ENCODE measurements at regions not wholly inside any gene's neighbourhood (a gene's known extent, or its start where the extent isn't known, plus 50 kb on each side); places are given as distances from the start of the nearest gene placed in this dataset.

DNA sequence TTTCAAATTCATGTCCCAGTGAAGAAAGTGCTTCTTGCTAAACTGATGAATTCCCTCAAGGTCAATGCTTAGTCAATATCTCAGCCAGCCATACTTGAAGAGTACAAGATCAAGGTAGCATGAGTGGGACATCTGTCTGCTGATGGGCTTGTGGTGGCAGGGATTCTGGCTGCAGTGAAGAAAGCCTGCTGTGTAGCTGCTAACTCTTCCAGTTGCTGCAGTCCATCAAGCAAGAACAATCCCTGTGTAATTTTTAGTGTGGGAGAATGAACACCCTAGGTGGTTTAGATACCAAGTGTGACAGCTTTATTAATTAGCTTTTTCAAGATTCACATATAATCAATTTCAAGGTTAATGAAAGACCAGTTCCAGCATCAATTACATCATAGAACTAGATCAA is 443.9 kb downstream of the TAF11L14 start:
- TF ChIP-seq, protein P1, sequence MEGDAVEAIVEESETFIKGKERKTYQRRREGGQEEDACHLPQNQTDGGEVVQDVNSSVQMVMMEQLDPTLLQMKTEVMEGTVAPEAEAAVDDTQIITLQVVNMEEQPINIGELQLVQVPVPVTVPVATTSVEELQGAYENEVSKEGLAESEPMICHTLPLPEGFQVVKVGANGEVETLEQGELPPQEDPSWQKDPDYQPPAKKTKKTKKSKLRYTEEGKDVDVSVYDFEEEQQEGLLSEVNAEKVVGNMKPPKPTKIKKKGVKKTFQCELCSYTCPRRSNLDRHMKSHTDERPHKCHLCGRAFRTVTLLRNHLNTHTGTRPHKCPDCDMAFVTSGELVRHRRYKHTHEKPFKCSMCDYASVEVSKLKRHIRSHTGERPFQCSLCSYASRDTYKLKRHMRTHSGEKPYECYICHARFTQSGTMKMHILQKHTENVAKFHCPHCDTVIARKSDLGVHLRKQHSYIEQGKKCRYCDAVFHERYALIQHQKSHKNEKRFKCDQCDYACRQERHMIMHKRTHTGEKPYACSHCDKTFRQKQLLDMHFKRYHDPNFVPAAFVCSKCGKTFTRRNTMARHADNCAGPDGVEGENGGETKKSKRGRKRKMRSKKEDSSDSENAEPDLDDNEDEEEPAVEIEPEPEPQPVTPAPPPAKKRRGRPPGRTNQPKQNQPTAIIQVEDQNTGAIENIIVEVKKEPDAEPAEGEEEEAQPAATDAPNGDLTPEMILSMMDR (IDR thresholded peaks at IDR 0.05; ENCODE audit: unreplicated experiment in 3 of 3): no peak
- H3K9me3 Mint-ChIP-seq: no peaks in the 10 kb centered on the region
- H3K4me1 Mint-ChIP-seq: peaks cover 6% of the 10 kb centered on the region
- no peaks in the 10 kb centered on the region for H3K27me3 Mint-ChIP-seq (ENCODE audit: low read depth)
- no peak overlapping the region for H3K4me3 Mint-ChIP-seq
- peak overlapping the region in 1 of 3 experiments; percentile 33 for H3K27ac Mint-ChIP-seq
- H3K36me3 Mint-ChIP-seq (ENCODE audit: low read depth): no peaks in the 10 kb centered on the region

DNA sequence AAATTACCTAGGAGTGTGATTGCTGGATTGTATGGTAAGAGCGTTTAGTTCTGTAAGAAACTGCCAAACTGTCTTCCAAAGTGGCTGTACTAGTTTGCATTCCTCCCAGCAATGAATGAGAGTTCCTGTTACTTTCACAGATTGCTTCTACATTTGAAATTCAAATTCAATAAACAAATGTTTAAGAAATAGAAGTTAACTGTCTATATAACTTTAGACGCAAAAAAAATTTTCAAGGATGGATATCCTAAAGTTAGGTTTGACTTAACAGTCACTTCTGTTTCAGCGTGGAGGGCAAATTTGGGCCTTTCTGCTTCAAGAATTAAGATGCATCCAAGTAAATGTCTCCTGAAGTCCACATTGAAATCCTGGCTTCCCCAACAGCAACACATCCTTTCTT is 445.6 kb downstream of the TAF11L14 start:
- Mint-ChIP-seq H3K4me1 (peaks cover 6% of the 10 kb centered on the region), H3K9me3 (no peaks in the 10 kb centered on the region), H3K27me3 (ENCODE audit: low read depth) (no peaks in the 10 kb centered on the region), H3K4me3 (no peak overlapping the region), H3K36me3 (ENCODE audit: low read depth) (no peaks in the 10 kb centered on the region), H3K27ac (no peak overlapping the region)
- TF ChIP-seq, protein P1 (IDR thresholded peaks at IDR 0.05; ENCODE audit: unreplicated experiment in 3 of 3): no peak

DNA sequence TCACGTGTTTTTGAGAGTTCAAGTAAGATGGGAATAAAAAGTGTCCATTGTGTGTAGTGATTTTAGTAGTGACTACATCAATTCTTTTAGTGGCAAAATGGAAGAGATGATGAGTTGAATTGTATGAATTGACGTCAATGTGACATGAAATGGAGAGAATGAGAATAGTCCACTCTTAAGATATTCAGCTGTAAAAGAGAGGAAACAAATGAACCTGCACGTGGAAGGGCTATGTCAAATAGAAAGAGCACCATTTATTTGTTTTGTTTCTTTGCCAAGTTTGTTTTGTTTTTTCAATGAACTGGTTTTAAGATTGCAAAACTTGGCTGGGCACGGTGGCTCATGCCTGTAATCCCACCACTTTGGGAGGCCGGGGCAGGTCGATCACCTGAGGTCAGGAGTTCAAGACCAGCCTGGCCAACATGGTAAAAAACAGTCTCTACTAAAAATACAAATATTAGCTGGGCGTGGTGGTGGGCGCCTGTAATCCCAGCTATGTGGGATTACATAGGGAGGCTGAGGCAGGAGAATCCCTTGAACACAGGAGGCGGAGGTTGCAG is 453.8 kb downstream of the TAF11L14 start:
- Mint-ChIP-seq H3K27me3 (ENCODE audit: low read depth) (no peaks in the 10 kb centered on the region), H3K4me1 (no peaks in the 10 kb centered on the region), H3K4me3 (no peak overlapping the region), H3K36me3 (ENCODE audit: low read depth) (no peaks in the 10 kb centered on the region), H3K9me3 (peaks cover 5% of the 10 kb centered on the region), H3K27ac (no peak overlapping the region)
- TF ChIP-seq, protein P1 (IDR thresholded peaks at IDR 0.05; ENCODE audit: unreplicated experiment in 3 of 3): no peak

DNA sequence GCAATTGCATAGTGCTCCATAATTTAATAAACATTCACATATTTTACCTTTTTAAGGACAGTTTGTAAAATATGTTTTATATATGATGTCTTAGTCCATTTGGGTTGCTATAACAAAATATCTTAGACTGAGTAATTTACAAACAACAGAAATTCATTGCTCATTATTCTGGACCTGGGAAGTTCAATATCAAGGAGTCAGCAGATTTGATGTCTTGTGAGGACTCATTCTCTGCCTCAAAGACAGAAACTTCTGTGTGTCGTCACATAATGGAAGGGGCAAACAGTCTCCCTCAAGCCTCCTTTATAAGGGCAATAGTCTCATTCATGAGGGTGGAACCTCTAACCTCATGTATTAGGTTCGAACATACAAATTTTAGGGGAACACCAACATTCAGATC is 455.9 kb downstream of the TAF11L14 start:
- TF ChIP-seq, protein P1 (IDR thresholded peaks at IDR 0.05; ENCODE audit: unreplicated experiment in 3 of 3): no peak
- no peak overlapping the region for H3K27ac Mint-ChIP-seq
- H3K4me1 Mint-ChIP-seq: peaks cover 9% of the 10 kb centered on the region
- H3K27me3 Mint-ChIP-seq (ENCODE audit: low read depth): no peaks in the 10 kb centered on the region
- H3K4me3 Mint-ChIP-seq: no peak overlapping the region
- H3K36me3 Mint-ChIP-seq (ENCODE audit: low read depth): no peaks in the 10 kb centered on the region
- peaks cover 5% of the 10 kb centered on the region for H3K9me3 Mint-ChIP-seq

GRCh38 chr5:18091142-18091541 is 456.9 kb downstream of the TAF11L14 start:
- Mint-ChIP-seq H3K4me3 (no peak overlapping the region), H3K9me3 (peaks cover 5% of the 10 kb centered on the region), H3K4me1 (peaks cover 9% of the 10 kb centered on the region), H3K27me3 (ENCODE audit: low read depth) (no peaks in the 10 kb centered on the region), H3K36me3 (ENCODE audit: low read depth) (no peaks in the 10 kb centered on the region), H3K27ac (no peak overlapping the region)
- TF ChIP-seq, protein P1 (IDR thresholded peaks at IDR 0.05; ENCODE audit: unreplicated experiment in 3 of 3): no peak

GRCh38 chr5:18091758-18092157 is 457.5 kb downstream of the TAF11L14 start:
- no peaks in the 10 kb centered on the region for H3K27me3 Mint-ChIP-seq (ENCODE audit: low read depth)
- H3K9me3 Mint-ChIP-seq: peaks cover 5% of the 10 kb centered on the region
- peaks cover 9% of the 10 kb centered on the region for H3K4me1 Mint-ChIP-seq
- H3K27ac Mint-ChIP-seq: no peak overlapping the region
- H3K4me3 Mint-ChIP-seq: no peak overlapping the region
- TF ChIP-seq, protein P1 (IDR thresholded peaks at IDR 0.05; ENCODE audit: unreplicated experiment in 3 of 3): no peak
- H3K36me3 Mint-ChIP-seq (ENCODE audit: low read depth): no peaks in the 10 kb centered on the region
